HepG2 (cell line): ENCODE measurements at regions not wholly inside any gene's neighbourhood (a gene's known extent, or its start where the extent isn't known, plus 50 kb on each side); places are given as distances from the start of the nearest gene placed in this dataset.

Experiments
- ATAC-seq: fragments of 200-7000 bp; cut with Tn5 transposase; 3 replicates; pipeline ENCODE4 v1.9.1; 2020; ENCODE audit warnings: mild to moderate bottlenecking, moderate library complexity
- BruUV-seq: library from RNA; stranded (reverse); fragments of 400-500 nt; replicated peaks from 2 replicates; lab custom pipeline; 2021; lab: Mats Ljungman, UMichigan
- CTCF ChIA-PET: fragments of 300-600 bp; formaldehyde crosslinking; extraction: SDS; loops from one replicate; lab custom pipeline; 2021; ENCODE audit warnings: low total read pairs, inconsistent platforms, low intra/inter-chr PET ratio; lab: Yijun Ruan, JAX
- POLR2A ChIA-PET: fragments of 350-600 bp; sonication (Branson Sonifier 250); formaldehyde crosslinking; loops from one replicate; lab custom pipeline; 2020; ENCODE audit warnings: antibody characterized with exemption, inconsistent platforms; lab: Yijun Ruan, JAX
- DNase-seq: peaks from one replicate; pipeline ENCODE4 v3.0.0-alpha.2; 2015; ENCODE audit warnings: low spot score
- FAIRE-seq: peaks from 3 replicates; lab custom pipeline; 2011; peaks lifted over from hg19 to GRCh38; lab: Jason Lieb, UNC
- H2AFZ ChIP-seq: one replicate; pipeline ENCODE4 v1.6.1; 2011; ENCODE audit warnings: low read length, inconsistent platforms
- H3K27ac ChIP-seq: fragments of 300-600 bp; 3 replicates; pipeline ENCODE4 v1.8.0; 2011; ENCODE audit warnings: mixed run types, mild to moderate bottlenecking, mixed read lengths, low read length, inconsistent platforms; ENCODE audit not compliant: insufficient read depth; ENCODE audit errors: extremely low read length
- H3K27me3 ChIP-seq, 2 experiments: fragments of 200-600 bp in 1 of 2; 2 replicates in 1 of 2; 3 replicates in 1 of 2; pipeline versions ENCODE4 v1.6.0 to v1.8.0; 2011; ENCODE audit warnings: low read length in 2 of 2, mild to moderate bottlenecking in 2 of 2, moderate library complexity in 2 of 2, inconsistent platforms in 1 of 2; ENCODE audit not compliant: insufficient read depth in 2 of 2, control insufficient read depth in 1 of 2
- H3K36me3 ChIP-seq, 2 experiments: fragments of 200-600 bp in 1 of 2; replicated peaks in 1 of 2; 2 replicates in 1 of 2; 3 replicates in 1 of 2; pipeline versions ENCODE4 v1.5.1 to v1.8.0; 2011; ENCODE audit warnings: low read length in 2 of 2, inconsistent platforms in 1 of 2; ENCODE audit not compliant: insufficient read depth in 2 of 2, control insufficient read depth in 1 of 2
- H3K4me1 ChIP-seq: 2 replicates; pipeline ENCODE4 v1.5.1; 2012; ENCODE audit warnings: low read length, inconsistent platforms; ENCODE audit not compliant: insufficient read depth
- H3K4me2 ChIP-seq: 2 replicates; pipeline ENCODE4 v1.6.0; 2011; ENCODE audit warnings: low read depth, low read length, inconsistent platforms
- H3K4me3 ChIP-seq, 3 experiments: fragments of 200-600 bp in 1 of 3; sonication (generic), shearing (Covaris generic) in 1 of 3; replicated peaks in 1 of 3; 2 replicates each; pipeline ENCODE4 v1.5.1; 2011 to 2016; ENCODE audit warnings: low read length in 3 of 3, inconsistent platforms in 2 of 3, low read depth in 2 of 3, mild to moderate bottlenecking in 2 of 3, control low read depth in 1 of 3, mixed read lengths in 1 of 3; ENCODE audit not compliant: insufficient read depth in 1 of 3
- H3K79me2 ChIP-seq: one replicate; pipeline ENCODE4 v1.6.1; 2011; ENCODE audit warnings: low read length, inconsistent platforms; ENCODE audit not compliant: insufficient read depth
- H3K9ac ChIP-seq: 2 replicates; pipeline ENCODE4 v1.6.0; 2011; ENCODE audit warnings: mild to moderate bottlenecking, low read depth, low read length, inconsistent platforms; ENCODE audit not compliant: insufficient read depth
- H3K9me3 ChIP-seq: 2 replicates; pipeline ENCODE4 v1.5.1; 2012; ENCODE audit warnings: mild to moderate bottlenecking, low read length
- H4K20me1 ChIP-seq: 2 replicates; pipeline ENCODE4 v1.6.0; 2011; ENCODE audit warnings: inconsistent platforms, mild to moderate bottlenecking, low read length, moderate library complexity; ENCODE audit not compliant: insufficient read depth
- ARID5B ChIP-seq: IDR thresholded peaks from 2 replicates; pipeline ENCODE4 v1.4.0; 2020; ENCODE audit warnings: mild to moderate bottlenecking, missing genetic modification reagents
- ATRX ChIP-seq: sonication (generic); formaldehyde crosslinking; IDR thresholded peaks from 2 replicates; pipeline ENCODE4 v1.4.0; 2020; ENCODE audit warnings: missing genetic modification reagents, borderline replicate concordance
- HHEX ChIP-seq: IDR thresholded peaks from 2 replicates; pipeline ENCODE4 v1.6.1; 2016; ENCODE audit warnings: control low read depth
- MAFF ChIP-seq: IDR thresholded peaks from 2 replicates; pipeline ENCODE4 v1.6.1; 2011; ENCODE audit warnings: low read depth, low read length, improper control_type of control experiment
- MIER2 ChIP-seq: IDR thresholded peaks from 2 replicates; pipeline ENCODE4 v1.6.1; 2016; ENCODE audit warnings: missing biosample characterization, missing genetic modification reagents
- PHF5A ChIP-seq: IDR thresholded peaks from one replicate; pipeline ENCODE4 v1.6.1; 2018; ENCODE audit warnings: low read depth, missing genetic modification reagents; ENCODE audit not compliant: unreplicated experiment
- SRSF4 ChIP-seq: fragments of 200-400 bp; formaldehyde crosslinking; IDR thresholded peaks from one replicate; pipeline ENCODE4 v1.6.1; 2018; ENCODE audit warnings: mild to moderate bottlenecking, low read depth, low read length, moderate library complexity; ENCODE audit not compliant: poor library complexity, severe bottlenecking
- TEAD3 ChIP-seq: optimal IDR thresholded peaks from 2 replicates; pipeline ENCODE3; 2016; ENCODE audit warnings: borderline replicate concordance
- THAP11 ChIP-seq: IDR thresholded peaks from 2 replicates; pipeline ENCODE4 v1.6.1; 2016; ENCODE audit warnings: missing biosample characterization, missing genetic modification reagents
- ZBTB10 ChIP-seq: sonication (generic); formaldehyde crosslinking; IDR thresholded peaks from 2 replicates; pipeline ENCODE4 v1.4.0; 2020; ENCODE audit warnings: missing genetic modification reagents, borderline replicate concordance
- ZNF253 ChIP-seq: sonication (generic); formaldehyde crosslinking; IDR thresholded peaks from 2 replicates; pipeline ENCODE4 v1.8.0; 2022; ENCODE audit warnings: mild to moderate bottlenecking, missing genetic modification reagents, borderline replicate concordance
- ZNF484 ChIP-seq: sonication (generic); formaldehyde crosslinking; IDR thresholded peaks from 2 replicates; pipeline ENCODE4 v1.5.1; 2020; ENCODE audit warnings: mild to moderate bottlenecking, low read depth, missing genetic modification reagents, borderline replicate concordance
- ZSCAN29 ChIP-seq: sonication (generic); formaldehyde crosslinking; conservative IDR thresholded peaks from 2 replicates; pipeline ENCODE4 v1.4.0; 2020; ENCODE audit warnings: mild to moderate bottlenecking, missing genetic modification reagents
- whole genome bisulfite sequencing: methylation state at CpG from one replicate; pipeline ENCODE4 v1.1.6; 2017; ENCODE audit warnings: low lambda C conversion rate; 5-methylcytosine and 5-hydroxymethylcytosine counted together
- in situ Hi-C: cut with HindIII; loops from 2 replicates; pipeline ENCODE4 v1.10.0; 2017; ENCODE audit warnings: low pct_unique_long_range_greater_than_20kb; ENCODE audit not compliant: extremely low pct_ligation_motif_present
- intact Hi-C: fragments of 100-400 bp; cut with micrococcal nuclease; formaldehyde crosslinking; loops from one replicate; pipeline ENCODE4 v1.10.0; 2022; ENCODE audit not compliant: unreplicated experiment

GRCh38 chr3:32048487-32049182, 57.8 kb upstream of the GPD1L start (continued):
- TF ChIP-seq ZBTB10 (CRISPR knock-in tag) = no peak
- TF ChIP-seq ZNF253 (CRISPR knock-in tag) = no peak
- TF ChIP-seq THAP11 (CRISPR knock-in tag) = no peak
- no peak for TF ChIP-seq SRSF4
- TF ChIP-seq ZSCAN29 (CRISPR knock-in tag) = no peak
- no peak for TF ChIP-seq HHEX (CRISPR knock-in tag)
- no peak for TF ChIP-seq ATRX

- Histone ChIP-seq H3K36me3 (no peaks in the 10 kb centered on the region), H3K9ac (no peak overlapping the region), H4K20me1 (no peaks in the 10 kb centered on the region; the same call in 1 of the 2 replicates), H3K9me3 (no peaks in the 10 kb centered on the region), H3K4me1 (peaks cover 14% of the 10 kb centered on the region), H3K27me3 (peaks cover 0 to 49% of the 10 kb centered on the region in 2 experiments; a peak in 3 of 5 replicates), H3K4me3 (no peak overlapping the region), H3K4me2 (no peak overlapping the region), H3K27ac (no peak overlapping the region), H2AFZ (no peak overlapping the region), H3K79me2 (no peaks in the 10 kb centered on the region)
- no TSS peak for BruUV-seq
- 19% methylated on average over 1 of the region's 1 CpG for WGBS
- POLR2A ChIA-PET = no interaction called here
- DNase-seq (no peak), ATAC-seq (no peak), FAIRE-seq (no peak)
- TF ChIP-seq ZNF484 (no peak), MAFF (no peak), PHF5A (no peak), MIER2 (CRISPR knock-in tag) (no peak), TEAD3 (CRISPR knock-in tag) (no peak), ARID5B (CRISPR knock-in tag) (no peak)
- intact Hi-C loops = no loop called here
- CTCF ChIA-PET = no interaction called here
- in situ Hi-C loops = no loop called here
Measured at GRCh38 chr3:32049916-32050315, 56.5 kb upstream of the GPD1L start.
